Activated CD8-positive, alpha-beta T cell treated with anti-CD3 and anti-CD28 coated beads for 36 hours (primary cell): ENCODE measurements at regions not wholly inside any gene's neighbourhood (a gene's known extent, or its start where the extent isn't known, plus 50 kb on each side); places are given as distances from the start of the nearest gene placed in this dataset.

Experiments used
- ATAC-seq: fragments of 200-7000 bp; cut with Tn5 transposase; one replicate; pipeline ENCODE4 v1.10.0; 2021; ENCODE audit warnings: mild to moderate bottlenecking, moderate library complexity
- CTCF ChIA-PET: fragments of 350-600 bp; sonication (Branson Sonifier 250); formaldehyde crosslinking; loops from one replicate; lab custom pipeline; 2021; ENCODE audit warnings: antibody characterized with exemption; lab: Charles Lee
- POLR2A ChIA-PET: fragments of 350-600 bp; sonication (Branson Sonifier 250); formaldehyde crosslinking; loops from one replicate; lab custom pipeline; 2021; ENCODE audit warnings: antibody characterized with exemption; lab: Charles Lee
- DNase-seq: peaks from one replicate; pipeline ENCODE4 v3.0.0-alpha.2; 2020
- H3K27ac Mint-ChIP-seq: one replicate; pipeline ENCODE4 v1.8.0; 2021; ENCODE audit warnings: mild to moderate bottlenecking, mixed read lengths
- H3K27me3 Mint-ChIP-seq: one replicate; pipeline ENCODE4 v1.8.0; 2021; ENCODE audit warnings: mixed read lengths
- H3K36me3 Mint-ChIP-seq: one replicate; pipeline ENCODE4 v1.8.0; 2021; ENCODE audit warnings: low read depth, mixed read lengths
- H3K4me1 Mint-ChIP-seq: one replicate; pipeline ENCODE4 v1.8.0; 2021; ENCODE audit warnings: low read depth, mixed read lengths
- H3K4me3 Mint-ChIP-seq: one replicate; pipeline ENCODE4 v1.8.0; 2021; ENCODE audit warnings: mild to moderate bottlenecking, moderate library complexity, mixed read lengths
- H3K9me3 Mint-ChIP-seq: one replicate; pipeline ENCODE4 v1.8.0; 2021; ENCODE audit warnings: mixed read lengths
- intact Hi-C: fragments of 100-400 bp; cut with micrococcal nuclease; formaldehyde crosslinking; loops from one replicate; pipeline ENCODE4 v1.10.0; 2022
- TF ChIP-seq, protein P1 (sequence below): fragments of 200-600 bp; IDR thresholded peaks from one replicate; pipeline ENCODE4 v1.8.0; 2022; ENCODE audit warnings: antibody characterized with exemption, mild to moderate bottlenecking

DNA sequence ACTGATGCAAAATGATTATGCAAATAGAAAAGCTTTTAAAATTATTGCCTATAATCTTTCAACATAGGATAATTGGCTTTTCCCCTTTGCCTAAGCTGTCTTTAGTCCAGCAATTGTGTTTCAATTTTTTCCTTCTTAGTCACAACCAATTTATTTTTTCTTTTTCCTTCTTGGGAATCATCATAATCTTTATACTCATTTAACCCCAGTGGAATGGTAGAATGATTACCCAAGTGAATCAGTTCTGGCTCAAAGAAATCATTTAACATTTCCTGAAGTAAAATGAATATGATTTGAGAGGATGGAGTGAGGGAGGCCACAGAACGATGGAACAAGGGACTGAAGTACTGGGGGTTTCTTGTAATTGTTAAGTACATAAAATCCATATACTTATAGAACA lies 93.0 kb upstream of the CRIM1 start:
- H3K9me3 Mint-ChIP-seq: peaks cover 15% of the 10 kb centered on the region
- H3K4me1 Mint-ChIP-seq: no peaks in the 10 kb centered on the region
- H3K27me3 Mint-ChIP-seq: no peaks in the 10 kb centered on the region
- DNase-seq (no peak), ATAC-seq (no peak)
- H3K36me3 Mint-ChIP-seq: peaks cover 6% of the 10 kb centered on the region
- ChIA-PET CTCF (no interaction called here), POLR2A (no interaction called here)
- H3K27ac Mint-ChIP-seq: no peak overlapping the region
- TF ChIP-seq, protein P1, sequence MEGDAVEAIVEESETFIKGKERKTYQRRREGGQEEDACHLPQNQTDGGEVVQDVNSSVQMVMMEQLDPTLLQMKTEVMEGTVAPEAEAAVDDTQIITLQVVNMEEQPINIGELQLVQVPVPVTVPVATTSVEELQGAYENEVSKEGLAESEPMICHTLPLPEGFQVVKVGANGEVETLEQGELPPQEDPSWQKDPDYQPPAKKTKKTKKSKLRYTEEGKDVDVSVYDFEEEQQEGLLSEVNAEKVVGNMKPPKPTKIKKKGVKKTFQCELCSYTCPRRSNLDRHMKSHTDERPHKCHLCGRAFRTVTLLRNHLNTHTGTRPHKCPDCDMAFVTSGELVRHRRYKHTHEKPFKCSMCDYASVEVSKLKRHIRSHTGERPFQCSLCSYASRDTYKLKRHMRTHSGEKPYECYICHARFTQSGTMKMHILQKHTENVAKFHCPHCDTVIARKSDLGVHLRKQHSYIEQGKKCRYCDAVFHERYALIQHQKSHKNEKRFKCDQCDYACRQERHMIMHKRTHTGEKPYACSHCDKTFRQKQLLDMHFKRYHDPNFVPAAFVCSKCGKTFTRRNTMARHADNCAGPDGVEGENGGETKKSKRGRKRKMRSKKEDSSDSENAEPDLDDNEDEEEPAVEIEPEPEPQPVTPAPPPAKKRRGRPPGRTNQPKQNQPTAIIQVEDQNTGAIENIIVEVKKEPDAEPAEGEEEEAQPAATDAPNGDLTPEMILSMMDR: no peak
- intact Hi-C loops: no loop called here
- H3K4me3 Mint-ChIP-seq: no peak overlapping the region

DNA sequence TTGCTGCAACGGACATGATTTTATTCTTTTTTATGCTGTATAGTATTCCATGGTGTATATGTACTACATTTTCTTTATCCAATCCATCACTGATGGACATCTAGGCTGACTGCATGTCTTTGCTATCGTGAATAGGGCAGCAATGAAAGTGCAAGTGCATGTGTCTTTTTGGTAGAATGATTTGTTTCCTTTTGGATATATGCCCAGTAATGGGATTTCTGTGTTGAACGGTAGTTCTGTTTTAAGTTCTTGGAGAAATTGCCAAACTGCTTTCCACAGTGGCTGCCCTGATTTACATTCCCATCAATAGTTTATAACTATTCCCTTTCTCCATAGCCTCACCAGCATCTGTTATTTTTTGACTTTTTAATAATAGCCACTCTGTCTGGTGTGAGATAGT lies 99.7 kb upstream of the CRIM1 start:
- no peaks in the 10 kb centered on the region for H3K36me3 Mint-ChIP-seq

DNA sequence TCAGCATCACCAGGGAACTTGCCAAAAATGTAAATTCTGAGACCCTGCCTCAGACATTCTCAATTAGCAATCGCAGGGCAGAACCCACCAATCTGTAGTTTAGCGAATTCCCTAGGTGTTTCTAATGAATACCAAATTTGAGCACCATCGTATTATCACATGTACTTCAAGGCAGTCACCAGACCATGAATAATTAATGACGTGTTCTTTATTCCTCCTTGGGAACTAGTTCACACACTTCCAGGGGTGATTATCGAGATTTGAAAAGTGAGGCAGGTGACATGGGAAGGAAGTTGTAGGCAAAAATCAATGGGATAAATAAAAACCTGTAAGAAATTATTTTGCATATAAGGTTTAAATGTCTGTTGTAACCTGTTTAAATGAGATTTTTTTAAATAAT lies 102.5 kb upstream of the CRIM1 start:
- Mint-ChIP-seq H3K4me3 (no peak overlapping the region), H3K27me3 (peaks cover 11% of the 10 kb centered on the region), H3K36me3 (peaks cover 3% of the 10 kb centered on the region), H3K4me1 (peaks cover 3% of the 10 kb centered on the region), H3K9me3 (peaks cover 3% of the 10 kb centered on the region), H3K27ac (no peak overlapping the region)
- DNase-seq: no peak
- no peak for ATAC-seq
- TF ChIP-seq, protein P1: no peak
- intact Hi-C loops: no loop called here
- ChIA-PET POLR2A (no interaction called here), CTCF (interaction anchor here (1.0 kb wide), 1 partner anchor 97 kb away, joined by 4 read pairs; no protein-coding TSS in a partner anchor)

More for the DNA sequence above, 99.7 kb upstream of the CRIM1 start:
- ChIA-PET CTCF (no interaction called here), POLR2A (no interaction called here)
- Mint-ChIP-seq H3K4me1 (no peaks in the 10 kb centered on the region), H3K27me3 (peaks cover 11% of the 10 kb centered on the region), H3K9me3 (no peaks in the 10 kb centered on the region), H3K27ac (no peak overlapping the region), H3K4me3 (no peak overlapping the region)
- DNase-seq: no peak
- no peak for ATAC-seq
- intact Hi-C loops: no loop called here
- TF ChIP-seq, protein P1: no peak

DNA sequence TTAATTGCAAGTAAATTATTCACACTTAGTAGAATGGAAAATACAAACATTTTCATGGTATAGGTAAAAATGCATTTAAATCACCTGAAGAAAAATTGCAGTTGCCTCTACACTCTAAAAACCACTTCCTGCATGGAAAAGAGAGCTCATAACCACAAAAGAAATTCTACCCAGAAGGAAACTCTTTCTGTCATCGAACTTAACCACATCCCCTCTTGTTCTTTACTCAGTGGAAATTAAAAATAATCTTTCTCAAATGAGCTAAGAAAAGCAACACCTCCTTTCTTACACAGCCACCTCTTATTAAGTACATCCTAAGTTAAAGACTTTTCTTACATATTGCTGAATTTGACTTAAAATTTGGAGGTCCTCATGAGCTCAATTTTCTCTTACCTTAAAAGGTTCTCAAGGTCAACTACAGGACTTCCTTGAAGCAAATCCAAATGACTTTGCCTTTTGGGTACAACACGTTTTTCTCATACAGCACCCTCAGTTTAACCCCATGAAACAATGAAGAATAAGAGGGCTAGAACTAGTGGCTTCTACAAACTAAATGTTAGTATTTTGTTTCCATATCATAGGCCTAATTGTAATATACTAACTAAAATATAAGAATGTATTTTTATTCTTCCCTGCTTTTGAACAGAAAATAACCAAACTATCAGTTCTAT lies 109.1 kb upstream of the CRIM1 start:
- Mint-ChIP-seq H3K9me3 (peaks cover 17% of the 10 kb centered on the region), H3K4me1 (peaks cover 62% of the 10 kb centered on the region), H3K36me3 (peaks cover 23% of the 10 kb centered on the region), H3K27me3 (peaks cover 2% of the 10 kb centered on the region), H3K27ac (peak overlapping the region; percentile 94), H3K4me3 (peak overlapping the region; percentile 62)
- POLR2A ChIA-PET: interaction anchor here (1.2 kb wide), 1 partner anchor 109 kb away, joined by 3 read pairs; no protein-coding TSS in a partner anchor
- TF ChIP-seq, protein P1: no peak
- DNase-seq (no peak), ATAC-seq (peak; percentile 81)
- CTCF ChIA-PET: interaction anchor here (0.9 to 1.2 kb wide), 3 partner anchors 15 to 539 kb away, joined by 3 read pairs; no protein-coding TSS in a partner anchor
- intact Hi-C loops: no loop called here

DNA sequence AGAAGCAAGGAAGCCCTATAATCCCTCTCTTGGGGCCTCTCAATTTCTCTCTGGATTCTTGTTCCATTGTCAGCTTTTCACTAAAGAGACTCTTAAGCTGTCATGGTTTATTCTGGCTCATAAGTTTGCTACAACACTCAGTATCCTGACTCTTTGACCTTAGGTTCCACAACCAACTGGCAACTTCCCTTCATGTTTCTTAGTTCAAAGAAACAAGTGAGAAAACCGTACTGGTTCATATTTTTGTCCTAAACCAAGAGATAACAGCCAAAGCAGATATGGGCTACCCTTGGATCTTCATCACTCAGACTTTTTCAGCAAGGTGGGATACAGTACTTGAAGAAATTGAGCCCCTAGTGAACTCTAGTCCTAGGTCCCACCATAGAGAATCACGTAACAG lies 109.9 kb upstream of the CRIM1 start:
- ATAC-seq: peak; percentile 11
- peaks cover 71% of the 10 kb centered on the region for H3K4me1 Mint-ChIP-seq
- peaks cover 23% of the 10 kb centered on the region for H3K36me3 Mint-ChIP-seq
- H3K27ac Mint-ChIP-seq: peak overlapping the region; percentile 94
- ChIA-PET POLR2A (no interaction called here), CTCF (no interaction called here)
- H3K27me3 Mint-ChIP-seq: no peaks in the 10 kb centered on the region
- peaks cover 17% of the 10 kb centered on the region for H3K9me3 Mint-ChIP-seq
- no peak overlapping the region for H3K4me3 Mint-ChIP-seq
- intact Hi-C loops: no loop called here
- DNase-seq: no peak
- TF ChIP-seq, protein P1: no peak
